Loucy (cell line): ENCODE measurements at regions not wholly inside any gene's neighbourhood (a gene's known extent, or its start where the extent isn't known, plus 50 kb on each side); places are given as distances from the start of the nearest gene placed in this dataset.

Experiments
- CTCF ChIP-seq: fragments of 200-600 bp; sonication (generic); conservative IDR thresholded peaks from 2 replicates; pipeline ENCODE4 v1.5.1; 2014; ENCODE audit warnings: mild to moderate bottlenecking, antibody characterized with exemption, low read length
- EZH2phosphoT487 ChIP-seq: fragments of 200-600 bp; IDR thresholded peaks from 2 replicates; pipeline ENCODE4 v1.6.1; 2018; ENCODE audit warnings: antibody characterized with exemption, mild to moderate bottlenecking, moderate library complexity, borderline replicate concordance

GRCh38 chr6:56003616-56004015 lies 128.2 kb upstream of the BMP5 start:
- TF ChIP-seq CTCF (no peak), EZH2phosphoT487 (no peak)
